ENCODE measurements at regions not wholly inside any gene's neighbourhood (a gene's known extent, or its start where the extent isn't known, plus 50 kb on each side); places are given as distances from the start of the nearest gene placed in this dataset.
A peak's percentile ranks its signal among the peaks of the same experiment; 100 is the strongest.
"Not testable (repeated sequence)": the region's sequence is repeated elsewhere in the genome, so short reads cannot be mapped to it uniquely, and the experiment has no call there.

GRCh38 chr4:153106736-153107135 lies 97.5 kb upstream of the TRIM2 start:
- not testable (repeated sequence) for DNase-seq (ENCODE audit: low spot score)

GRCh38 chr4:153107246-153107645 lies 97.0 kb upstream of the TRIM2 start:
- no peak for DNase-seq (ENCODE audit: low spot score)

GRCh38 chr4:153109296-153109849 lies 94.9 kb upstream of the TRIM2 start:
- DNase-seq (ENCODE audit: low spot score): no peak

GRCh38 chr4:153110739-153111138 lies 93.5 kb upstream of the TRIM2 start:
- DNase-seq (ENCODE audit: low spot score): no peak

- no peak for DNase-seq (ENCODE audit: low spot score)
Observed at GRCh38 chr4:153111426-153112040, 92.7 kb upstream of the TRIM2 start.

- DNase-seq (ENCODE audit: low spot score): peak; percentile 49
Observed at GRCh38 chr4:153112041-153112441, 92.2 kb upstream of the TRIM2 start.

- no peak for DNase-seq (ENCODE audit: low spot score)
Observed at GRCh38 chr4:153113061-153113837, 91.0 kb upstream of the TRIM2 start.

- no peak for DNase-seq (ENCODE audit: low spot score)
Observed at GRCh38 chr4:153113838-153114105, 90.5 kb upstream of the TRIM2 start.

GRCh38 chr4:153114771-153115321 lies 89.4 kb upstream of the TRIM2 start:
- DNase-seq (ENCODE audit: low spot score): no peak

GRCh38 chr4:153115322-153116290 lies 88.6 kb upstream of the TRIM2 start:
- DNase-seq (ENCODE audit: low spot score): peak; percentile 57

GRCh38 chr4:153116291-153116680 lies 88.0 kb upstream of the TRIM2 start:
- DNase-seq (ENCODE audit: low spot score): no peak

GRCh38 chr4:153116801-153117200 lies 87.4 kb upstream of the TRIM2 start:
- no peak for DNase-seq (ENCODE audit: low spot score)

GRCh38 chr4:153117554-153117953 lies 86.7 kb upstream of the TRIM2 start:
- DNase-seq (ENCODE audit: low spot score): no peak

GRCh38 chr4:153119626-153120025 lies 84.6 kb upstream of the TRIM2 start:
- DNase-seq (ENCODE audit: low spot score): no peak

GRCh38 chr4:153120235-153120634 lies 84.0 kb upstream of the TRIM2 start:
- DNase-seq (ENCODE audit: low spot score): no peak

- DNase-seq (ENCODE audit: low spot score): no peak
Observed at GRCh38 chr4:153122855-153123254, 81.4 kb upstream of the TRIM2 start.

GRCh38 chr4:153126137-153126536 lies 78.1 kb upstream of the TRIM2 start:
- DNase-seq (ENCODE audit: low spot score): no peak

GRCh38 chr4:153127760-153128494 lies 76.3 kb upstream of the TRIM2 start:
- peak; percentile 68 for DNase-seq (ENCODE audit: low spot score)

GRCh38 chr4:153131596-153131995 lies 72.6 kb upstream of the TRIM2 start:
- no peak for DNase-seq (ENCODE audit: low spot score)

GRCh38 chr4:153137159-153137558 lies 67.1 kb upstream of the TRIM2 start:
- no peak for DNase-seq (ENCODE audit: low spot score)

All from SW480 (cell line).